GM23248 (cell line): ENCODE measurements at regions not wholly inside any gene's neighbourhood (a gene's known extent, or its start where the extent isn't known, plus 50 kb on each side); places are given as distances from the start of the nearest gene placed in this dataset.

Experiments
- EZH2 ChIP-seq: fragments of 200-600 bp; sonication (generic); IDR thresholded peaks from 2 replicates; pipeline ENCODE4 v1.6.1; 2018; ENCODE audit warnings: antibody characterized with exemption, mild to moderate bottlenecking; ENCODE audit not compliant: insufficient read depth, poor library complexity, severe bottlenecking
- EZH2phosphoT487 ChIP-seq: fragments of 200-600 bp; sonication (generic); IDR thresholded peaks from 2 replicates; pipeline ENCODE4 v1.6.1; 2018; ENCODE audit warnings: antibody characterized with exemption, moderate library complexity, mild to moderate bottlenecking, low read depth; ENCODE audit not compliant: insufficient read depth

DNA sequence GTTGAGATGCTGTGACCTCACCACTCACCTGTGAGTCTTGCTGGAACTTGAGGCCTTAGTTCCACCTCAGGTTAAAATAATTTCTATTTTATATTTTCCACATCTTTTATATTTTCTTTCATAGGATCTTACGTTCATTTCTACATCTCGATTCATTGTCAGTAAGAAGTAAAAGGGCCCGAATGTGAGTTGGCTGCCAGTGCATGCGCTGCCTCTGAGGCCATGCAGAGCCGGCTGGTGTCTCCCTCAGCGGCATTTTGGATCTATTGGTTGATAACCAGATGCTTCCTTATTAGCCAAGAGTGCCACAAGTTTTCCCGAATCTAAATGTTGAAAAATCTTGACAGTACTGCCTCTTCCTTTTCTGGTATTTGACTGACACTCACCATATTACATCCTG, 347.3 kb downstream of the TEX29 start:
- TF ChIP-seq EZH2phosphoT487 (no peak), EZH2 (no peak)
